Spinal cord (tissue), 9 donors: ENCODE measurements at regions not wholly inside any gene's neighbourhood (a gene's known extent, or its start where the extent isn't known, plus 50 kb on each side); places are given as distances from the start of the nearest gene placed in this dataset.

ENCODE experiments used
- DNase-seq, 6 donors: peaks; one replicate each; pipeline versions ENCODE4 v3.0.0 to v3.0.0-alpha.2; 2013 to 2015; ENCODE audit warnings: low spot score in 6 of 6, low read depth in 4 of 6
- H3K27ac ChIP-seq: one replicate; pipeline ENCODE4 v1.5.1; 2013; ENCODE audit warnings: low read depth, low read length, control low read depth
- H3K27me3 ChIP-seq: one replicate; pipeline ENCODE4 v1.6.1; 2013; ENCODE audit warnings: low read length; ENCODE audit not compliant: control insufficient read depth, insufficient read depth
- H3K36me3 ChIP-seq: one replicate; pipeline ENCODE4 v1.6.1; 2013; ENCODE audit warnings: low read length; ENCODE audit not compliant: control insufficient read depth, insufficient read depth
- H3K4me1 ChIP-seq: one replicate; pipeline ENCODE4 v1.6.1; 2013; ENCODE audit warnings: low read length; ENCODE audit not compliant: control insufficient read depth, insufficient read depth
- H3K4me3 ChIP-seq: one replicate; pipeline ENCODE4 v1.5.1; 2013; ENCODE audit warnings: low read depth, low read length, control low read depth
- H3K9me3 ChIP-seq: one replicate; pipeline ENCODE4 v1.6.1; 2013; ENCODE audit warnings: low read length; ENCODE audit not compliant: control insufficient read depth, insufficient read depth
- WGBS: methylation state at CpG from one replicate; pipeline ENCODE4 v1.1.5; 2013; ENCODE audit warnings: missing lambda C conversion rate; ENCODE audit not compliant: insufficient coverage; 5-methylcytosine and 5-hydroxymethylcytosine counted together
- donor health status: healthy.

DNA sequence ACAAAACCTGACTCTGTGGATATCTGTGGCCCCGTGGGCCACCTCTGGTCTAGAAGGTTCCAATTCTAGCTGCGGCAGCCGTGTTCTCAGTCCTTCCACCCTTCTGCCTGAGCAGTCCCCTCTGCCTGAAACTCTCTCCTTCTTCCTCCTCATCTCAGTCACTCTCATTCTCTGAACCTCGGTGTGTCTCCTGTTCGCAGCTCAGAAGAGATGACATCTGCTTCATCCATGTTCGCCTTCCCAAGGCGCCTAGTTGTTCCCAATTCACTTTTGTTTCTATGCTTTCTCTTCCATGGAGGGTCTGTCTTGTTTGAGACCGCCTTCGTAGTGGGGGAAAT, 95.5 kb downstream of the CEBPB start:
- DNase-seq = no peak
- Histone ChIP-seq H3K36me3 (no peaks in the 10 kb centered on the region), H3K27ac (peak overlapping the region; percentile 71), H3K4me1 (peaks cover 32% of the 10 kb centered on the region), H3K9me3 (no peaks in the 10 kb centered on the region), H3K27me3 (no peaks in the 10 kb centered on the region), H3K4me3 (no peak overlapping the region)
- 69% methylated on average over 6 of the region's 9 CpGs for WGBS

DNA sequence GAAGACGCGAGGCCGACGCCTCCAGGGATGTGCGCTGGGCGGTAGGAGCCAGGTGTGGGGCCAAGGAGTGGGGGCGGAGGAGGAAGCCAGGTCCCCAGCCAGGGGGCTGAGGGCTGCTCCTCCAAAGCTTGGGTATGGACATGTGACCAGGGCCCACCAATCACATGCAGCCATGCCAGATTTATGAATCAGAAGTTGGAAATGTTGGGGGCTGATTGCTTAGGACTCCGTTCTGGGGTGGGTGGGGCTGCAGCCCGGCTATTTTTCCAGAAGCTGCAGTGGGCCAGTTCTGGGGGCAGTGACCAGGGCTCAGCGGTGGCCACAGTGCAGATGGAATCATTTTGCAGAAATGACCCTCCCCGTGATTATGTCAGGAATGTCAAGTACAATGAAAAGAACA, 96.0 kb downstream of the CEBPB start:
- Histone ChIP-seq H3K4me1 (peaks cover 33% of the 10 kb centered on the region), H3K36me3 (no peaks in the 10 kb centered on the region), H3K27me3 (no peaks in the 10 kb centered on the region), H3K9me3 (no peaks in the 10 kb centered on the region), H3K4me3 (no peak overlapping the region), H3K27ac (peak overlapping the region; percentile 71)
- WGBS = 90% methylated on average over 9 of the region's 11 CpGs
- DNase-seq = no peak

DNA sequence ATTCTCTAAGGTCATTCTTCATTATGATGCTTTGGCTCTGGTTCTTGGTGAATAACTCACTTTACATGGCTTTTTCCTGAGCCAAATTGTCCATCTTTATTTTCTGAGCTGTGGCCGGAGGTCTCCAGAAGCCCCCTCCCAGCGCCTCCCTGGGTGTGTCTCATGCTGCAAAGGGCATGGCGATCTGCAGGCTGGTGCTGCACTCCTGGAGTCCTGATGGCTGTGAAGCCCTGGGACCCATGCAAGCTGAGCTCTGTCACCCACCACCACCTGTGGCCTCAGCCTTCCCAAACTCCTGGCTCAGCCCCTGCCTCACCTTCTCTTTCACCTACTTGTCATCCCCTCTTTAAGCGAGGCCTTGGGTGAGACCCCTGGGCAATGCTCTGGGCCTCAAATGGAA, 96.9 kb downstream of the CEBPB start:
- H3K36me3 ChIP-seq = no peaks in the 10 kb centered on the region
- no peaks in the 10 kb centered on the region for H3K27me3 ChIP-seq
- H3K4me3 ChIP-seq = no peak overlapping the region
- H3K4me1 ChIP-seq = peaks cover 37% of the 10 kb centered on the region
- no peaks in the 10 kb centered on the region for H3K9me3 ChIP-seq
- WGBS = 88% methylated on average over 4 of the region's 4 CpGs
- no peak for DNase-seq
- H3K27ac ChIP-seq = no peak overlapping the region

DNA sequence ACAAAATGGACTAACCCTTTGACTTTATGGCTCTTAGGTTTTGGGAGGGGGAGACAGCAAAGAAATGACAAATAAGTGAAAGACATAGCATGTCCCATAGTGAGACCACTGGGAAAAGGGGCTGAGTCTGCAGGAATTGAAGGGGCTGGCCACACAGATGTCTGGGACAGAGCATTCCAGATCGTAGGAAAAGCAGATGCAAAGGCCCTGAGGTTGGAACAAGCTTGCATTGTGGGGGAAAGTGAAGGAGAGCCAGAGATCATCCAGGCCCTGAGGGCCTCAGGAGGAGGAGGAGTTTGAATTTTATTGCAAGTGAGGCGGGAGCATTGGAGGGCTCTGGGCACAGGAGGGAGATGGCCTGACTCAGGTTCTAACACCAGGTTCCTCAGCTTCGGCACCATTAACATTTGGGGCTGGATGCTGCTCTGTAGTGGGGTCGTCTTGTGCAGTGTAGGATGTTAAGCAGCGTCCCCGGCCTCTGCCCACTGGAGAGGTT, 97.5 kb downstream of the CEBPB start:
- H3K36me3 ChIP-seq = no peaks in the 10 kb centered on the region
- no peak overlapping the region for H3K27ac ChIP-seq
- no peaks in the 10 kb centered on the region for H3K27me3 ChIP-seq
- no peaks in the 10 kb centered on the region for H3K9me3 ChIP-seq
- WGBS = 83% methylated on average over 4 of the region's 6 CpGs
- peaks cover 41% of the 10 kb centered on the region for H3K4me1 ChIP-seq
- no peak overlapping the region for H3K4me3 ChIP-seq
- DNase-seq = no peak

DNA sequence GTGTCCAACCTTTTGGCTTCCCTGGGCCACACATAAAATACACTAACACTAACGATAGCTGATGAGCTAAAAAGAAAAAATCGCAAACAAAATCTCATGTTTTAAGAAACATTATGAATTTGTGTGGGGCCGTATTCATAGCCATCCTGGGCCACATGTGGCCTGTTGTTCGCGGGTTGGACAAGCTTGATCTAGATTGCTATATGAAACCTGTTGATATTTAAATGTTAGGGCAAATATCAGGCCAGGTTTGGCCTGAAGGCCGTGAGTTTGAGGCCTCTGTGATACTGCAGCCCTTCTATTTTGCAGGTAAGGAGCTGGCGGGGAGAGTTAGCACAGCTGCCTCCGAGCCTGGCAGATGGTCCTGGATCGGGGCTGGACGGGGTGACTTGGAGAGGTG, 99.0 kb downstream of the CEBPB start:
- DNase-seq = no peak
- no peaks in the 10 kb centered on the region for H3K36me3 ChIP-seq
- no peaks in the 10 kb centered on the region for H3K9me3 ChIP-seq
- 87% methylated on average over 9 of the region's 10 CpGs for WGBS
- no peak overlapping the region for H3K4me3 ChIP-seq
- no peak overlapping the region for H3K27ac ChIP-seq
- H3K27me3 ChIP-seq = no peaks in the 10 kb centered on the region
- H3K4me1 ChIP-seq = peaks cover 35% of the 10 kb centered on the region

DNA sequence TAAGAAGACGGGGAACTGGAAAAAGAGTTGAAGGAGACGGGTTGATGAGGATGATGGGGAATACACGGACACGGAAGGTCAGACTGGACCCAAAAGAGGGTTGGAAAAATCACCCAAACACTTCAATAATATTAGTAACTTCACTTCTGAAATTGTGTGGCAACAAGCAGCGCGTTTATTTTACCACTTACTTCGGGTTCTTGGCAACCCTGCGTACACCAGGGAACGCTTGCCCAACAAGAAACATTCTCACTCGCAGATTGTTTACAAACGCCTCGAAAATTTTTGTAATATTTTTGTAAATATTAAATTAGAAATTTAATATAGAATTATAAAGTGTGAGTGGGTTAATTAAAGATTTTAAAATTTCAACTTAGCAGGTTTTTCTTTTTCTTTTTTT, 99.5 kb downstream of the CEBPB start:
- Histone ChIP-seq H3K27me3 (no peaks in the 10 kb centered on the region), H3K4me3 (no peak overlapping the region), H3K4me1 (peaks cover 33% of the 10 kb centered on the region), H3K36me3 (no peaks in the 10 kb centered on the region), H3K27ac (no peak overlapping the region), H3K9me3 (no peaks in the 10 kb centered on the region)
- DNase-seq = no peak
- WGBS = 100% methylated on average over 1 of the region's 12 CpGs

DNA sequence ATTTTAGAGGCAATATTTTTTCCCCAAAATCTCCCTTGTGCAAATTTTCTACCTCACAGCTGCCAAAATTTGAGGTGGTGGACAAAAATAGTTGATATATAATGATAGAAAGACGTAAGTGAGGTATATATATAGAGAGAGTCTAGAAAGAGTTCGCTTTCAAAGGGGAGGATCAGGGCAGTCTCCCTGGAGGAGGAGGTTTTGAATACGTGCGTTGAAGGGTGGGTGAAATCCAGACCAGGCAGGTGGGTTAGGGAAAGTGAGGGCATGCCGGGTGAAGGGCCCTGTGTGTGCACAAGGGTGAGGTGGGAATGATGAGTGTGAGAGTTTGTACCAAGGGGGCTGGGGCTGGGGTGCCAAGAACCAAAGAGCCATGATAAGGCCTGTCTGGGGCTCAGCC, 100.2 kb downstream of the CEBPB start:
- Histone ChIP-seq H3K36me3 (no peaks in the 10 kb centered on the region), H3K4me3 (no peak overlapping the region), H3K27ac (no peak overlapping the region), H3K9me3 (no peaks in the 10 kb centered on the region), H3K4me1 (peaks cover 30% of the 10 kb centered on the region), H3K27me3 (no peaks in the 10 kb centered on the region)
- 76% methylated on average over 5 of the region's 5 CpGs for WGBS
- DNase-seq = no peak

DNA sequence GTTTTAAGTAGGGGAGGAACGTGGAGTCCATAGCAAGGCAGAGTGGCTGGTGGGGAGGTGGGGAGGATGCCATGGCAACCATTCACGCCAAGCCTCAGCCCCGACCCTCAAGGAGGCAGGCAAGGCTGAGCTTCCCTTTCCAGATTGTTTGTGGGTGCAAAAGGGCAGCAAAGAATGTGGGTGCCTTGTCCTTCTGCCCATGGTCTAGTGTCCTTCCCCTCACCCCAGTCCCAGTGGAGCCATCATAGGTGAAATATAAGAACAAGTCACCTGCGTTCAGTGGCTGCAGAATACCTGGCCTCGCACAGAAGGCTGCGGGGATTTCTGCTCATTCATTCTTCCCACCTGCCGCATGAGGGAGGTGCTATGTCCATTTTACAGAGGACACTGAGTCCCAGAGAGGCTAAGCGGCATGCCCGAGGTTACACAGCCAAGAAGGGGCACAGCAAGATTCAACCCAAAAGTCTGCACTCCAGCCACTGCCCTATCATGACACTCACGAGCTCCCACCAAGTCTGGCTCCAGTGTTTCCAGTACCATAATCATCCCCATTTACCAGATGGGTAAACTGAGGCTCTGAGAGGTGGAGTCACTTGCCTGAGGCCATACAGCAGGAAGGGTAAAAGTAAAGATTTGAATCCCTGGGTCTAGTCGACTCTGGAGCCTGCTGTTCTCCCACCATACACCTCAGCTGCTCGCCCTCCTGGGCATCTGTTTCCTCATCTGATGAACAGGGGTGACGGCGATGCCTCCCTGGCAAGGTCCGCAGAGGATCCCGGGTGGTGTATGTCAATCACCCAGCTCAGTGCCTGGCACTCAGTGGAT, 100.8 kb downstream of the CEBPB start:
- no peaks in the 10 kb centered on the region for H3K9me3 ChIP-seq
- H3K4me3 ChIP-seq = no peak overlapping the region
- WGBS = 79% methylated on average over 14 of the region's 16 CpGs
- H3K27ac ChIP-seq = no peak overlapping the region
- peaks cover 32% of the 10 kb centered on the region for H3K4me1 ChIP-seq
- no peaks in the 10 kb centered on the region for H3K27me3 ChIP-seq
- H3K36me3 ChIP-seq = no peaks in the 10 kb centered on the region
- no peak for DNase-seq

DNA sequence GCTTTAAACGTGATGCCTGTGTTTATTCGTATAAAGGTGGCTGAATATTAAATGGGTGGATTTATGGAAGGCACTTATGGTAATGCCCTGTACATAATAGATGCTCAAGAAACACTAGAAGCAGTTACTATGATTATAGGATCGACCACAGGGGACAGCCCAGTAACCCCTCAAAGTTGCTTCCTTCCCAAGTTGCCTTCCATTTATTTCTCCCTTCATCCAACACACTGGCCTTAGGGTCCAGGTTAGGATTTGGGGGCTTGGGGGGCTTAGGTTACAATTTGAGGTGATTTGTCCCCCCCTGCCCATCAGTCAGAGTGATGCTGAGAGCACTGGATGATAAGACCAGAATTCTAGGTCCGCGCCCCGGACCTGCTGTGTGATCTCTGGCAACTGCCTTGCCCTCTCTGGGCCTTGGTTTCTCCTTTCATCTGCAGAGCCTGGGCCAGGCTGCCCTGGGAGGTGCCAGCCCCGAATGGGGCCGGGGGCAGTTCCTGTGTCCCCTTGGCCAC, 101.5 kb downstream of the CEBPB start:
- WGBS = 77% methylated on average over 7 of the region's 8 CpGs
- H3K27ac ChIP-seq = no peak overlapping the region

More for the DNA sequence above, 101.5 kb downstream of the CEBPB start:
- H3K36me3 ChIP-seq = no peaks in the 10 kb centered on the region
- H3K27me3 ChIP-seq = no peaks in the 10 kb centered on the region
- peaks cover 35% of the 10 kb centered on the region for H3K4me1 ChIP-seq
- H3K9me3 ChIP-seq = no peaks in the 10 kb centered on the region
- H3K4me3 ChIP-seq = no peak overlapping the region
- DNase-seq = no peak
